ENCODE measurements at regions not wholly inside any gene's neighbourhood (a gene's known extent, or its start where the extent isn't known, plus 50 kb on each side); places are given as distances from the start of the nearest gene placed in this dataset.
"Not testable (repeated sequence)": the region's sequence is repeated elsewhere in the genome, so short reads cannot be mapped to it uniquely, and the experiment has no call there.

- H3K4me1 ChIP-seq (ENCODE audit: control insufficient read depth, insufficient read depth, low read length): no peaks in the 10 kb centered on the region
- no peaks in the 10 kb centered on the region for H3K27me3 ChIP-seq (ENCODE audit: control insufficient read depth, insufficient read depth, low read length)
- DNase-seq (ENCODE audit: low read depth in 4 of 6, low spot score in 6 of 6): no peak
- H3K4me3 ChIP-seq (ENCODE audit: low read depth, low read length): no peak overlapping the region
- no peaks in the 10 kb centered on the region for H3K36me3 ChIP-seq (ENCODE audit: control insufficient read depth, insufficient read depth, low read length)
- no peak overlapping the region for H3K27ac ChIP-seq (ENCODE audit: low read depth, low read length)
- no CpG with 5 or more reads among the region's 2 CpGs for WGBS (ENCODE audit: insufficient coverage)
- H3K9me3 ChIP-seq (ENCODE audit: control insufficient read depth, insufficient read depth, low read length): no peaks in the 10 kb centered on the region
These were observed 236.1 kb downstream of the PARM1 start for GRCh38 chr4:75169020-75169419.

GRCh38 chr4:75168548-75168947 lies 235.6 kb downstream of the PARM1 start:
- Histone ChIP-seq H3K9me3 (ENCODE audit: control insufficient read depth, insufficient read depth, low read length) (no peaks in the 10 kb centered on the region), H3K4me1 (ENCODE audit: control insufficient read depth, insufficient read depth, low read length) (no peaks in the 10 kb centered on the region), H3K27ac (ENCODE audit: low read depth, low read length) (no peak overlapping the region), H3K4me3 (ENCODE audit: low read depth, low read length) (no peak overlapping the region), H3K36me3 (ENCODE audit: control insufficient read depth, insufficient read depth, low read length) (no peaks in the 10 kb centered on the region), H3K27me3 (ENCODE audit: control insufficient read depth, insufficient read depth, low read length) (no peaks in the 10 kb centered on the region)
- DNase-seq (ENCODE audit: low read depth in 4 of 6, low spot score in 6 of 6): no peak

- not testable (repeated sequence) for H3K27me3 ChIP-seq (ENCODE audit: control insufficient read depth, insufficient read depth, low read length); H3K4me1 ChIP-seq (ENCODE audit: control insufficient read depth, insufficient read depth, low read length); DNase-seq (ENCODE audit: low read depth in 4 of 6, low spot score in 6 of 6); H3K4me3 ChIP-seq (ENCODE audit: low read depth, low read length); H3K9me3 ChIP-seq (ENCODE audit: control insufficient read depth, insufficient read depth, low read length); H3K27ac ChIP-seq (ENCODE audit: low read depth, low read length); H3K36me3 ChIP-seq (ENCODE audit: control insufficient read depth, insufficient read depth, low read length)
- WGBS (ENCODE audit: insufficient coverage): no CpG with 5 or more reads among the region's 2 CpGs
These were observed 232.2 kb downstream of the PARM1 start for GRCh38 chr4:75165100-75165499.

- Histone ChIP-seq H3K9me3 (ENCODE audit: control insufficient read depth, insufficient read depth, low read length) (no peaks in the 10 kb centered on the region), H3K4me3 (ENCODE audit: low read depth, low read length) (no peak overlapping the region), H3K4me1 (ENCODE audit: control insufficient read depth, insufficient read depth, low read length) (no peaks in the 10 kb centered on the region), H3K36me3 (ENCODE audit: control insufficient read depth, insufficient read depth, low read length) (no peaks in the 10 kb centered on the region), H3K27ac (ENCODE audit: low read depth, low read length) (no peak overlapping the region), H3K27me3 (ENCODE audit: control insufficient read depth, insufficient read depth, low read length) (no peaks in the 10 kb centered on the region)
- WGBS (ENCODE audit: insufficient coverage): 75% methylated on average over 2 of the region's 3 CpGs
- no peak for DNase-seq (ENCODE audit: low read depth in 4 of 6, low spot score in 6 of 6)
These were observed 225.5 kb downstream of the PARM1 start for GRCh38 chr4:75158451-75158850.

GRCh38 chr4:75154994-75155393 lies 222.1 kb downstream of the PARM1 start:
- Histone ChIP-seq H3K9me3 (ENCODE audit: control insufficient read depth, insufficient read depth, low read length) (no peaks in the 10 kb centered on the region), H3K4me3 (ENCODE audit: low read depth, low read length) (no peak overlapping the region)

GRCh38 chr4:75146223-75146622 lies 213.3 kb downstream of the PARM1 start:
- no peak overlapping the region for H3K27ac ChIP-seq (ENCODE audit: low read depth, low read length)
- no CpG with 5 or more reads among the region's 1 CpG for WGBS (ENCODE audit: insufficient coverage)
- no peak for DNase-seq (ENCODE audit: low read depth in 4 of 6, low spot score in 6 of 6)
- H3K4me1 ChIP-seq (ENCODE audit: control insufficient read depth, insufficient read depth, low read length): no peaks in the 10 kb centered on the region
- H3K27me3 ChIP-seq (ENCODE audit: control insufficient read depth, insufficient read depth, low read length): no peaks in the 10 kb centered on the region
- H3K4me3 ChIP-seq (ENCODE audit: low read depth, low read length): no peak overlapping the region
- H3K36me3 ChIP-seq (ENCODE audit: control insufficient read depth, insufficient read depth, low read length): no peaks in the 10 kb centered on the region
- no peaks in the 10 kb centered on the region for H3K9me3 ChIP-seq (ENCODE audit: control insufficient read depth, insufficient read depth, low read length)

More at GRCh38 chr4:75154994-75155393, 222.1 kb downstream of the PARM1 start:
- Histone ChIP-seq H3K27ac (ENCODE audit: low read depth, low read length) (no peak overlapping the region), H3K4me1 (ENCODE audit: control insufficient read depth, insufficient read depth, low read length) (no peaks in the 10 kb centered on the region), H3K36me3 (ENCODE audit: control insufficient read depth, insufficient read depth, low read length) (no peaks in the 10 kb centered on the region), H3K27me3 (ENCODE audit: control insufficient read depth, insufficient read depth, low read length) (no peaks in the 10 kb centered on the region)
- DNase-seq (ENCODE audit: low read depth in 4 of 6, low spot score in 6 of 6): no peak

GRCh38 chr4:75144475-75144874 lies 211.6 kb downstream of the PARM1 start:
- Histone ChIP-seq H3K27ac (ENCODE audit: low read depth, low read length) (no peak overlapping the region), H3K9me3 (ENCODE audit: control insufficient read depth, insufficient read depth, low read length) (no peaks in the 10 kb centered on the region), H3K27me3 (ENCODE audit: control insufficient read depth, insufficient read depth, low read length) (no peaks in the 10 kb centered on the region), H3K36me3 (ENCODE audit: control insufficient read depth, insufficient read depth, low read length) (no peaks in the 10 kb centered on the region), H3K4me3 (ENCODE audit: low read depth, low read length) (no peak overlapping the region), H3K4me1 (ENCODE audit: control insufficient read depth, insufficient read depth, low read length) (no peaks in the 10 kb centered on the region)
- WGBS (ENCODE audit: insufficient coverage): 91% methylated on average over 1 of the region's 1 CpG
- no peak for DNase-seq (ENCODE audit: low read depth in 4 of 6, low spot score in 6 of 6)

GRCh38 chr4:75142850-75143249 lies 209.9 kb downstream of the PARM1 start:
- no CpG with 5 or more reads among the region's 1 CpG for WGBS (ENCODE audit: insufficient coverage)
- no peaks in the 10 kb centered on the region for H3K9me3 ChIP-seq (ENCODE audit: control insufficient read depth, insufficient read depth, low read length)
- H3K27me3 ChIP-seq (ENCODE audit: control insufficient read depth, insufficient read depth, low read length): no peaks in the 10 kb centered on the region
- H3K36me3 ChIP-seq (ENCODE audit: control insufficient read depth, insufficient read depth, low read length): no peaks in the 10 kb centered on the region
- no peak overlapping the region for H3K4me3 ChIP-seq (ENCODE audit: low read depth, low read length)
- H3K4me1 ChIP-seq (ENCODE audit: control insufficient read depth, insufficient read depth, low read length): no peaks in the 10 kb centered on the region
- H3K27ac ChIP-seq (ENCODE audit: low read depth, low read length): no peak overlapping the region
- no peak for DNase-seq (ENCODE audit: low read depth in 4 of 6, low spot score in 6 of 6)

GRCh38 chr4:75142382-75142781 lies 209.5 kb downstream of the PARM1 start:
- H3K36me3 ChIP-seq (ENCODE audit: control insufficient read depth, insufficient read depth, low read length): no peaks in the 10 kb centered on the region
- H3K27ac ChIP-seq (ENCODE audit: low read depth, low read length): no peak overlapping the region
- H3K4me3 ChIP-seq (ENCODE audit: low read depth, low read length): no peak overlapping the region
- no peak for DNase-seq (ENCODE audit: low read depth in 4 of 6, low spot score in 6 of 6)
- no peaks in the 10 kb centered on the region for H3K9me3 ChIP-seq (ENCODE audit: control insufficient read depth, insufficient read depth, low read length)
- no peaks in the 10 kb centered on the region for H3K27me3 ChIP-seq (ENCODE audit: control insufficient read depth, insufficient read depth, low read length)
- H3K4me1 ChIP-seq (ENCODE audit: control insufficient read depth, insufficient read depth, low read length): no peaks in the 10 kb centered on the region
- WGBS (ENCODE audit: insufficient coverage): no CpG with 5 or more reads among the region's 2 CpGs

GRCh38 chr4:75141162-75141561 lies 208.2 kb downstream of the PARM1 start:
- Histone ChIP-seq H3K36me3 (ENCODE audit: control insufficient read depth, insufficient read depth, low read length) (no peaks in the 10 kb centered on the region), H3K4me1 (ENCODE audit: control insufficient read depth, insufficient read depth, low read length) (no peaks in the 10 kb centered on the region), H3K4me3 (ENCODE audit: low read depth, low read length) (no peak overlapping the region), H3K27me3 (ENCODE audit: control insufficient read depth, insufficient read depth, low read length) (no peaks in the 10 kb centered on the region), H3K9me3 (ENCODE audit: control insufficient read depth, insufficient read depth, low read length) (no peaks in the 10 kb centered on the region), H3K27ac (ENCODE audit: low read depth, low read length) (no peak overlapping the region)
- no peak for DNase-seq (ENCODE audit: low read depth in 4 of 6, low spot score in 6 of 6)

GRCh38 chr4:75137302-75137701 lies 204.4 kb downstream of the PARM1 start:
- no peaks in the 10 kb centered on the region for H3K4me1 ChIP-seq (ENCODE audit: control insufficient read depth, insufficient read depth, low read length)
- H3K36me3 ChIP-seq (ENCODE audit: control insufficient read depth, insufficient read depth, low read length): no peaks in the 10 kb centered on the region
- H3K9me3 ChIP-seq (ENCODE audit: control insufficient read depth, insufficient read depth, low read length): no peaks in the 10 kb centered on the region
- no peaks in the 10 kb centered on the region for H3K27me3 ChIP-seq (ENCODE audit: control insufficient read depth, insufficient read depth, low read length)
- no peak overlapping the region for H3K4me3 ChIP-seq (ENCODE audit: low read depth, low read length)
- H3K27ac ChIP-seq (ENCODE audit: low read depth, low read length): no peak overlapping the region
- DNase-seq (ENCODE audit: low read depth in 4 of 6, low spot score in 6 of 6): no peak
